HepG2 (cell line): ENCODE measurements at regions not wholly inside any gene's neighbourhood (a gene's known extent, or its start where the extent isn't known, plus 50 kb on each side); places are given as distances from the start of the nearest gene placed in this dataset.

Experiments used
- ATAC-seq: fragments of 200-7000 bp; cut with Tn5 transposase; 3 replicates; pipeline ENCODE4 v1.9.1; 2020; ENCODE audit warnings: mild to moderate bottlenecking, moderate library complexity
- BruUV-seq: library from RNA; stranded (reverse); fragments of 400-500 nt; replicated peaks from 2 replicates; lab custom pipeline; 2021; lab: Mats Ljungman, UMichigan
- CTCF ChIA-PET: fragments of 300-600 bp; formaldehyde crosslinking; extraction: SDS; loops from one replicate; lab custom pipeline; 2021; ENCODE audit warnings: low total read pairs, inconsistent platforms, low intra/inter-chr PET ratio; lab: Yijun Ruan, JAX
- POLR2A ChIA-PET: fragments of 350-600 bp; sonication (Branson Sonifier 250); formaldehyde crosslinking; loops from one replicate; lab custom pipeline; 2020; ENCODE audit warnings: antibody characterized with exemption, inconsistent platforms; lab: Yijun Ruan, JAX
- DNase-seq: peaks from one replicate; pipeline ENCODE4 v3.0.0-alpha.2; 2015; ENCODE audit warnings: low spot score
- FAIRE-seq: peaks from 3 replicates; lab custom pipeline; 2011; peaks lifted over from hg19 to GRCh38; lab: Jason Lieb, UNC
- H2AFZ ChIP-seq: one replicate; pipeline ENCODE4 v1.6.1; 2011; ENCODE audit warnings: low read length, inconsistent platforms
- H3K27ac ChIP-seq: fragments of 300-600 bp; 3 replicates; pipeline ENCODE4 v1.8.0; 2011; ENCODE audit warnings: mixed run types, mild to moderate bottlenecking, mixed read lengths, low read length, inconsistent platforms; ENCODE audit not compliant: insufficient read depth; ENCODE audit errors: extremely low read length
- H3K27me3 ChIP-seq, 2 experiments: fragments of 200-600 bp in 1 of 2; 2 replicates in 1 of 2; 3 replicates in 1 of 2; pipeline versions ENCODE4 v1.6.0 to v1.8.0; 2011; ENCODE audit warnings: low read length in 2 of 2, mild to moderate bottlenecking in 2 of 2, moderate library complexity in 2 of 2, inconsistent platforms in 1 of 2; ENCODE audit not compliant: insufficient read depth in 2 of 2, control insufficient read depth in 1 of 2
- H3K36me3 ChIP-seq, 2 experiments: fragments of 200-600 bp in 1 of 2; replicated peaks in 1 of 2; 2 replicates in 1 of 2; 3 replicates in 1 of 2; pipeline versions ENCODE4 v1.5.1 to v1.8.0; 2011; ENCODE audit warnings: low read length in 2 of 2, inconsistent platforms in 1 of 2; ENCODE audit not compliant: insufficient read depth in 2 of 2, control insufficient read depth in 1 of 2
- H3K4me1 ChIP-seq: 2 replicates; pipeline ENCODE4 v1.5.1; 2012; ENCODE audit warnings: low read length, inconsistent platforms; ENCODE audit not compliant: insufficient read depth
- H3K4me2 ChIP-seq: 2 replicates; pipeline ENCODE4 v1.6.0; 2011; ENCODE audit warnings: low read depth, low read length, inconsistent platforms
- H3K4me3 ChIP-seq, 3 experiments: fragments of 200-600 bp in 1 of 3; sonication (generic), shearing (Covaris generic) in 1 of 3; replicated peaks in 1 of 3; 2 replicates each; pipeline ENCODE4 v1.5.1; 2011 to 2016; ENCODE audit warnings: low read length in 3 of 3, inconsistent platforms in 2 of 3, low read depth in 2 of 3, mild to moderate bottlenecking in 2 of 3, control low read depth in 1 of 3, mixed read lengths in 1 of 3; ENCODE audit not compliant: insufficient read depth in 1 of 3
- H3K79me2 ChIP-seq: one replicate; pipeline ENCODE4 v1.6.1; 2011; ENCODE audit warnings: low read length, inconsistent platforms; ENCODE audit not compliant: insufficient read depth
- H3K9ac ChIP-seq: 2 replicates; pipeline ENCODE4 v1.6.0; 2011; ENCODE audit warnings: mild to moderate bottlenecking, low read depth, low read length, inconsistent platforms; ENCODE audit not compliant: insufficient read depth
- H3K9me3 ChIP-seq: 2 replicates; pipeline ENCODE4 v1.5.1; 2012; ENCODE audit warnings: mild to moderate bottlenecking, low read length
- H4K20me1 ChIP-seq: 2 replicates; pipeline ENCODE4 v1.6.0; 2011; ENCODE audit warnings: inconsistent platforms, mild to moderate bottlenecking, low read length, moderate library complexity; ENCODE audit not compliant: insufficient read depth
- BCL3 ChIP-seq: sonication (generic); formaldehyde crosslinking; IDR thresholded peaks from 2 replicates; pipeline ENCODE4 v1.5.1; 2020; ENCODE audit warnings: mild to moderate bottlenecking, missing genetic modification reagents, moderate library complexity
- CEBPB ChIP-seq: IDR thresholded peaks from 2 replicates; pipeline ENCODE4 v1.6.1; 2011; ENCODE audit warnings: low read depth, low read length, improper control_type of control experiment, borderline replicate concordance
- LBX2 ChIP-seq: sonication (generic); formaldehyde crosslinking; IDR thresholded peaks from 2 replicates; pipeline ENCODE4 v1.5.0; 2020; ENCODE audit warnings: missing genetic modification reagents, mild to moderate bottlenecking, borderline replicate concordance
- MBNL3 ChIP-seq: fragments of 250-450 bp; sonication (Bioruptor Pico); conservative IDR thresholded peaks from 2 replicates; pipeline ENCODE4 v1.8.0; 2022; ENCODE audit warnings: mild to moderate bottlenecking, inconsistent platforms
- ZBTB46 ChIP-seq: sonication (generic); formaldehyde crosslinking; IDR thresholded peaks from 2 replicates; pipeline ENCODE4 v1.4.0; 2020; ENCODE audit warnings: mild to moderate bottlenecking, missing genetic modification reagents, borderline replicate concordance
- ZNF180 ChIP-seq: sonication (generic); formaldehyde crosslinking; IDR thresholded peaks from 2 replicates; pipeline ENCODE4 v1.4.0; 2020; ENCODE audit warnings: low read depth, missing genetic modification reagents, borderline replicate concordance
- ZNF234 ChIP-seq: sonication (generic); formaldehyde crosslinking; conservative IDR thresholded peaks from 2 replicates; pipeline ENCODE4 v1.5.1; 2020; ENCODE audit warnings: mild to moderate bottlenecking, missing genetic modification reagents
- WGBS: methylation state at CpG from one replicate; pipeline ENCODE4 v1.1.6; 2017; ENCODE audit warnings: low lambda C conversion rate; 5-methylcytosine and 5-hydroxymethylcytosine counted together
- in situ Hi-C: cut with HindIII; loops from 2 replicates; pipeline ENCODE4 v1.10.0; 2017; ENCODE audit warnings: low pct_unique_long_range_greater_than_20kb; ENCODE audit not compliant: extremely low pct_ligation_motif_present
- intact Hi-C: fragments of 100-400 bp; cut with micrococcal nuclease; formaldehyde crosslinking; loops from one replicate; pipeline ENCODE4 v1.10.0; 2022; ENCODE audit not compliant: unreplicated experiment
- TF ChIP-seq, protein P1 (sequence below): sonication (generic); formaldehyde crosslinking; IDR thresholded peaks from 2 replicates; pipeline ENCODE4 v1.4.0; 2020; ENCODE audit warnings: missing genetic modification reagents

GRCh38 chr12:40473962-40474361, 218.3 kb upstream of the CNTN1 start:
- POLR2A ChIA-PET: no interaction called here
- BruUV-seq: no TSS peak
- H3K36me3 ChIP-seq: no peaks in the 10 kb centered on the region
- no peaks in the 10 kb centered on the region for H4K20me1 ChIP-seq
- H3K4me1 ChIP-seq: no peaks in the 10 kb centered on the region
- WGBS: 40% methylated on average over 5 of the region's 5 CpGs
- no peak overlapping the region for H3K4me2 ChIP-seq
- no peak overlapping the region for H3K27ac ChIP-seq
- intact Hi-C loops (no loop called here), in situ Hi-C loops (no loop called here)
- CTCF ChIA-PET: no interaction called here
- FAIRE-seq (no peak), DNase-seq (no peak), ATAC-seq (no peak)
- no peaks in the 10 kb centered on the region; a peak in 1 of 5 replicates for H3K27me3 ChIP-seq
- no peaks in the 10 kb centered on the region for H3K79me2 ChIP-seq
- no peak overlapping the region for H3K9ac ChIP-seq
- H2AFZ ChIP-seq: no peak overlapping the region
- peaks cover 16% of the 10 kb centered on the region for H3K9me3 ChIP-seq
- TF ChIP-seq CEBPB: no peak
- TF ChIP-seq MBNL3 (CRISPR knock-in tag): no peak
- no peak for TF ChIP-seq ZNF180
- TF ChIP-seq LBX2 (CRISPR knock-in tag): no peak
- no peak for TF ChIP-seq ZBTB46 (CRISPR knock-in tag)
- no peak for TF ChIP-seq BCL3 (CRISPR knock-in tag)
- TF ChIP-seq, protein P1, sequence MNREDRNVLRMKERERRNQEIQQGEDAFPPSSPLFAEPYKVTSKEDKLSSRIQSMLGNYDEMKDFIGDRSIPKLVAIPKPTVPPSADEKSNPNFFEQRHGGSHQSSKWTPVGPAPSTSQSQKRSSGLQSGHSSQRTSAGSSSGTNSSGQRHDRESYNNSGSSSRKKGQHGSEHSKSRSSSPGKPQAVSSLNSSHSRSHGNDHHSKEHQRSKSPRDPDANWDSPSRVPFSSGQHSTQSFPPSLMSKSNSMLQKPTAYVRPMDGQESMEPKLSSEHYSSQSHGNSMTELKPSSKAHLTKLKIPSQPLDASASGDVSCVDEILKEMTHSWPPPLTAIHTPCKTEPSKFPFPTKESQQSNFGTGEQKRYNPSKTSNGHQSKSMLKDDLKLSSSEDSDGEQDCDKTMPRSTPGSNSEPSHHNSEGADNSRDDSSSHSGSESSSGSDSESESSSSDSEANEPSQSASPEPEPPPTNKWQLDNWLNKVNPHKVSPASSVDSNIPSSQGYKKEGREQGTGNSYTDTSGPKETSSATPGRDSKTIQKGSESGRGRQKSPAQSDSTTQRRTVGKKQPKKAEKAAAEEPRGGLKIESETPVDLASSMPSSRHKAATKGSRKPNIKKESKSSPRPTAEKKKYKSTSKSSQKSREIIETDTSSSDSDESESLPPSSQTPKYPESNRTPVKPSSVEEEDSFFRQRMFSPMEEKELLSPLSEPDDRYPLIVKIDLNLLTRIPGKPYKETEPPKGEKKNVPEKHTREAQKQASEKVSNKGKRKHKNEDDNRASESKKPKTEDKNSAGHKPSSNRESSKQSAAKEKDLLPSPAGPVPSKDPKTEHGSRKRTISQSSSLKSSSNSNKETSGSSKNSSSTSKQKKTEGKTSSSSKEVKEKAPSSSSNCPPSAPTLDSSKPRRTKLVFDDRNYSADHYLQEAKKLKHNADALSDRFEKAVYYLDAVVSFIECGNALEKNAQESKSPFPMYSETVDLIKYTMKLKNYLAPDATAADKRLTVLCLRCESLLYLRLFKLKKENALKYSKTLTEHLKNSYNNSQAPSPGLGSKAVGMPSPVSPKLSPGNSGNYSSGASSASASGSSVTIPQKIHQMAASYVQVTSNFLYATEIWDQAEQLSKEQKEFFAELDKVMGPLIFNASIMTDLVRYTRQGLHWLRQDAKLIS (CRISPR knock-in tag): no peak
- TF ChIP-seq ZNF234: no peak
- no peak overlapping the region for H3K4me3 ChIP-seq
